ENCODE measurements at regions not wholly inside any gene's neighbourhood (a gene's known extent, or its start where the extent isn't known, plus 50 kb on each side); places are given as distances from the start of the nearest gene placed in this dataset.
"Not testable (repeated sequence)": the region's sequence is repeated elsewhere in the genome, so short reads cannot be mapped to it uniquely, and the experiment has no call there.

DNA sequence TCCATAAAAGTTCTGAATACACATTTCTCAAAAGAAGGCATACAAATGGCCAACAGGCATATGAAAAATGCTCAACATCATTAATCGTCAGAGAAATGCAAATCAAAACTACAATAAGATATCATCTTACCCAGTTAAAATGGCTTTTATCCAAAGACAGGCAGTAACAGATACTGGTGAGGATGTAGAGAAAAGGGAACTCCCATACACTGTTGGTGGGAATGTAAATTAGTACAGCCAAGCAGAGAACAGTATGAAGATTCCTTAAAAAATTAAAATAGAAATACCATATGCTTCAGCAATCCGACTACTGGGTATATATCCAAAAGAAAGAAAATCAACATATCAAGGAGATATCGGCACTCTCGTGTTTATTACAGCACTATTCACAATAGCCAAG lies 1312.5 kb downstream of the DSC3 start:
- H3K9me3 ChIP-seq (ENCODE audit: control insufficient read depth, insufficient read depth, low read length): no peaks in the 10 kb centered on the region
- H3K27me3 ChIP-seq (ENCODE audit: control insufficient read depth, low read length): no peaks in the 10 kb centered on the region
- H3F3A ChIP-seq (ENCODE audit: control insufficient read depth, insufficient read depth): no peaks in the 10 kb centered on the region
- TF ChIP-seq CTCF (IDR thresholded peaks at IDR 0.05; ENCODE audit: low read depth, low read length, poor library complexity, severe bottlenecking) (no peak), EZH2phosphoT487 (IDR thresholded peaks at IDR 0.05; ENCODE audit: borderline replicate concordance, low read length) (no peak)
- H3K4me1 ChIP-seq (ENCODE audit: control insufficient read depth, low read length): no peaks in the 10 kb centered on the region
- no peaks in the 10 kb centered on the region for H3K9me2 ChIP-seq (replicated peaks; ENCODE audit: control insufficient read depth, low read length)
- H3K4me2 ChIP-seq (ENCODE audit: low read length): no peak overlapping the region
- no peaks in the 10 kb centered on the region for H3K79me2 ChIP-seq (ENCODE audit: control insufficient read depth, low read length)
- H3K27ac ChIP-seq (ENCODE audit: low read depth, low read length): no peak overlapping the region
- no peaks in the 10 kb centered on the region for H4K20me1 ChIP-seq (ENCODE audit: control insufficient read depth, insufficient read depth, low read depth, low read length)
- H3K4me3 ChIP-seq (ENCODE audit: low read length): no peak overlapping the region
- H3K36me3 ChIP-seq (ENCODE audit: control insufficient read depth, low read length): no peaks in the 10 kb centered on the region

- TF ChIP-seq EZH2phosphoT487 (IDR thresholded peaks at IDR 0.05; ENCODE audit: borderline replicate concordance, low read length) (no peak), CTCF (IDR thresholded peaks at IDR 0.05; ENCODE audit: low read depth, low read length, poor library complexity, severe bottlenecking) (no peak)
- H3K4me1 ChIP-seq (ENCODE audit: control insufficient read depth, low read length): no peaks in the 10 kb centered on the region
Measured at GRCh38 chr18:29726646-29727045, 1315.9 kb downstream of the DSC3 start.

DNA sequence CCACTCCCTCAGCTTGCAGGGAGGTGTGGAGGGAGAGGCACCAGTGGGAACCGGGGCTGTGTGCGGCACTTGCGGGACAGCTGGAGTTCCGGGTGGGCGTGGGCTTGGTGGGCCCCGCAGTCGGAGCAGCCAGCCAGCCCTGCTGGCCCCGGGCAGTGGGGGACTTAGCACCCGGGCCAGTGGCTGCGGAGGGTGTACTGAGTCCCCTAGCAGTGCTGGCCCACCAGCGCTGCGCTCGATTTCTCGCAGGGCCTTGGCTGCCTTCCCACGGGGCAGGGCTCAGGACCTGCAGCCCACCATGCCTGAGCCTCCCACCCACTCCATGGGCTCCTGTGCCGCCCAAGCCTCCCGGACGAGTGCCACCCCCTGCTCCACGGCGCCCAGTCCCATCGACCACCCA lies 1319.1 kb downstream of the DSC3 start:
- H3K9me3 ChIP-seq (ENCODE audit: control insufficient read depth, insufficient read depth, low read length); H3K9me2 ChIP-seq (replicated peaks; ENCODE audit: control insufficient read depth, low read length); H3K4me2 ChIP-seq (ENCODE audit: low read length); H3K4me3 ChIP-seq (ENCODE audit: low read length); H3F3A ChIP-seq (ENCODE audit: control insufficient read depth, insufficient read depth); H3K27me3 ChIP-seq (ENCODE audit: control insufficient read depth, low read length); H4K20me1 ChIP-seq (ENCODE audit: control insufficient read depth, insufficient read depth, low read depth, low read length); H3K79me2 ChIP-seq (ENCODE audit: control insufficient read depth, low read length); H3K36me3 ChIP-seq (ENCODE audit: control insufficient read depth, low read length); H3K27ac ChIP-seq (ENCODE audit: low read depth, low read length); H3K4me1 ChIP-seq (ENCODE audit: control insufficient read depth, low read length): not testable (repeated sequence)

More at GRCh38 chr18:29726646-29727045, 1315.9 kb downstream of the DSC3 start:
- H3K79me2 ChIP-seq (ENCODE audit: control insufficient read depth, low read length): no peaks in the 10 kb centered on the region
- no peaks in the 10 kb centered on the region for H3K36me3 ChIP-seq (ENCODE audit: control insufficient read depth, low read length)
- H3K4me3 ChIP-seq (ENCODE audit: low read length): no peak overlapping the region
- H3K9me3 ChIP-seq (ENCODE audit: control insufficient read depth, insufficient read depth, low read length): no peaks in the 10 kb centered on the region
- no peak overlapping the region for H3K4me2 ChIP-seq (ENCODE audit: low read length)
- no peak overlapping the region for H3K27ac ChIP-seq (ENCODE audit: low read depth, low read length)
- no peaks in the 10 kb centered on the region for H3F3A ChIP-seq (ENCODE audit: control insufficient read depth, insufficient read depth)
- no peaks in the 10 kb centered on the region for H4K20me1 ChIP-seq (ENCODE audit: control insufficient read depth, insufficient read depth, low read depth, low read length)
- no peaks in the 10 kb centered on the region for H3K9me2 ChIP-seq (replicated peaks; ENCODE audit: control insufficient read depth, low read length)
- no peaks in the 10 kb centered on the region for H3K27me3 ChIP-seq (ENCODE audit: control insufficient read depth, low read length)

DNA sequence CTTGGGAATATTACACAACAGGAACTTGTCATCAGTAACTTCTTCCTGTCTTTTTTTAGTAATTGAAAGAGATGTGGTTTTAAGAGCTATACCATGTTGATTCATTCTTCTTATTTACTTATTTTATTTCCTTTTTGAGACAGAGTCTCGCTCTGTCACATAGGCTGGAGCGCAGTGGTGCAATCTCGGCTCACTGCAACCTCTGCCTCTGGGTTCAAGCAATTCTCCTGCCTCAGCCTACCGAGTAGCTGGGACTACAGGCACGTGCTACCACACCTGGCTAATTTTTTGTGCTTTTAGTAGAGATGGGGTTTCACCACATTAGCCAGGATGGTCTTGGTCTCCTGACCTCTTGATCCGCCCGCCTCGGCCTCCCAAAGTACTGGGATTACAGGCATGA lies 1326.6 kb downstream of the DSC3 start:
- H3K9me3 ChIP-seq (ENCODE audit: control insufficient read depth, insufficient read depth, low read length); H3K4me3 ChIP-seq (ENCODE audit: low read length); H3K4me2 ChIP-seq (ENCODE audit: low read length); H3K4me1 ChIP-seq (ENCODE audit: control insufficient read depth, low read length); H4K20me1 ChIP-seq (ENCODE audit: control insufficient read depth, insufficient read depth, low read depth, low read length); H3K9me2 ChIP-seq (replicated peaks; ENCODE audit: control insufficient read depth, low read length); H3K36me3 ChIP-seq (ENCODE audit: control insufficient read depth, low read length); H3K27ac ChIP-seq (ENCODE audit: low read depth, low read length); H3F3A ChIP-seq (ENCODE audit: control insufficient read depth, insufficient read depth); H3K27me3 ChIP-seq (ENCODE audit: control insufficient read depth, low read length); H3K79me2 ChIP-seq (ENCODE audit: control insufficient read depth, low read length): not testable (repeated sequence)

Measured in DOHH2 (cell line).